K562 (cell line): ENCODE measurements at regions not wholly inside any gene's neighbourhood (a gene's known extent, or its start where the extent isn't known, plus 50 kb on each side); places are given as distances from the start of the nearest gene placed in this dataset.

Experiments used
- ATAC-seq: fragments of 200-7000 bp; cut with Tn5 transposase; 3 replicates; pipeline ENCODE4 v1.9.1; 2020; ENCODE audit warnings: moderate library complexity
- BruUV-seq: library from RNA; stranded (reverse); fragments of 400-500 nt; replicated peaks from 2 replicates; lab custom pipeline; 2021; lab: Mats Ljungman, UMichigan
- CTCF ChIA-PET: fragments of 300-600 bp; formaldehyde crosslinking; extraction: SDS; loops from one replicate; lab custom pipeline; 2021; ENCODE audit warnings: low intra/inter-chr PET ratio; lab: Yijun Ruan, JAX
- POLR2A ChIA-PET: fragments of 300-600, 350-650 bp; sonication (Branson Sonifier 250); formaldehyde crosslinking; extraction: SDS; loops from one replicate; lab custom pipeline; 2021; ENCODE audit warnings: antibody characterized with exemption, inconsistent platforms; lab: Yijun Ruan, JAX
- DNase-seq, 4 experiments: peaks; one replicate each; pipeline versions ENCODE4 v3.0.0 to v3.0.0-alpha.2; 2011 to 2018; ENCODE audit warnings: low spot score in 3 of 4, mixed read lengths in 3 of 4; ENCODE audit errors: extremely low read depth in 1 of 4
- FAIRE-seq: peaks from 2 replicates; lab custom pipeline; 2011; peaks lifted over from hg19 to GRCh38; lab: Jason Lieb, UNC
- H2AFZ ChIP-seq: 2 replicates; pipeline ENCODE4 v1.6.0; 2011; ENCODE audit warnings: low read depth, low read length, control low read depth, inconsistent platforms
- H3K27ac ChIP-seq: fragments of 200-600 bp; 3 replicates; pipeline ENCODE4 v1.8.0; 2011; ENCODE audit warnings: low read depth, mild to moderate bottlenecking, control low read depth, inconsistent platforms, low read length, moderate library complexity, mixed read lengths; ENCODE audit errors: extremely low read depth
- H3K27me3 ChIP-seq, 2 experiments: fragments of 300-600 bp in 1 of 2; 2 replicates in 1 of 2; 3 replicates in 1 of 2; pipeline versions ENCODE4 v1.6.0 to v1.8.0; 2011; ENCODE audit warnings: inconsistent platforms in 2 of 2, low read length in 2 of 2, mild to moderate bottlenecking in 1 of 2, mixed read lengths in 1 of 2, moderate library complexity in 1 of 2; ENCODE audit not compliant: control insufficient read depth in 2 of 2, insufficient read depth in 2 of 2
- H3K36me3 ChIP-seq: fragments of 300-600 bp; 3 replicates; pipeline ENCODE4 v1.8.0; 2011; ENCODE audit warnings: mild to moderate bottlenecking, low read length, inconsistent platforms; ENCODE audit not compliant: control insufficient read depth, insufficient read depth
- H3K4me1 ChIP-seq, 2 experiments: fragments of 200-600 bp in 1 of 2; replicated peaks in 1 of 2; 2 replicates in 1 of 2; 3 replicates in 1 of 2; pipeline versions ENCODE4 v1.5.1 to v1.8.0; 2011; ENCODE audit warnings: inconsistent platforms in 2 of 2, low read length in 2 of 2, mild to moderate bottlenecking in 1 of 2, mixed read lengths in 1 of 2, moderate library complexity in 1 of 2; ENCODE audit not compliant: control insufficient read depth in 2 of 2, insufficient read depth in 2 of 2
- H3K4me2 ChIP-seq: 2 replicates; pipeline ENCODE4 v1.6.1; 2011; ENCODE audit warnings: low read length, control low read depth, inconsistent platforms, mixed read lengths; ENCODE audit not compliant: insufficient read depth
- H3K4me3 ChIP-seq: fragments of 200-600 bp; sonication (generic), shearing (Covaris generic); 2 replicates; pipeline ENCODE4 v1.5.1; 2016; ENCODE audit warnings: control low read depth, inconsistent platforms
- H3K79me2 ChIP-seq: fragments of 200-600 bp; 3 replicates; pipeline ENCODE4 v1.8.0; 2011; ENCODE audit warnings: low read length, inconsistent platforms; ENCODE audit not compliant: control insufficient read depth, insufficient read depth
- H3K9ac ChIP-seq, 2 experiments: 2 replicates each; pipeline versions ENCODE4 v1.6.0 to v1.6.1; 2011; ENCODE audit warnings: low read depth in 2 of 2, low read length in 2 of 2, control low read depth in 1 of 2, inconsistent platforms in 1 of 2, mild to moderate bottlenecking in 1 of 2, mixed read lengths in 1 of 2; ENCODE audit not compliant: insufficient read depth in 1 of 2
- H3K9me1 ChIP-seq: one replicate; pipeline ENCODE4 v1.6.0; 2011; ENCODE audit warnings: inconsistent platforms, mild to moderate bottlenecking, low read length, moderate library complexity; ENCODE audit not compliant: control insufficient read depth, insufficient read depth
- H3K9me3 ChIP-seq: replicated peaks from 2 replicates; pipeline ENCODE4 v1.5.1; 2011; ENCODE audit warnings: low read depth, low read length, inconsistent platforms; ENCODE audit not compliant: control insufficient read depth, insufficient read depth
- H4K20me1 ChIP-seq: replicated peaks from 2 replicates; pipeline ENCODE4 v1.6.1; 2011; ENCODE audit warnings: low read length, inconsistent platforms, mixed read lengths; ENCODE audit not compliant: control insufficient read depth, insufficient read depth
- BACH1 ChIP-seq: fragments of 200-800 bp; sonication (Bioruptor generic); IDR thresholded peaks from 2 replicates; pipeline ENCODE4 v1.6.1; 2016; ENCODE audit warnings: missing genetic modification characterization, missing compliant biosample characterization
- CXXC5 ChIP-seq: fragments of 250-450 bp; sonication (Bioruptor Pico); IDR thresholded peaks from 2 replicates; pipeline ENCODE4 v1.8.0; 2022; ENCODE audit warnings: inconsistent platforms, mild to moderate bottlenecking, moderate library complexity
- E4F1 ChIP-seq: fragments of 250-450 bp; sonication (Bioruptor Pico); IDR thresholded peaks from 2 replicates; pipeline ENCODE4 v1.5.0; 2021; ENCODE audit warnings: mild to moderate bottlenecking, borderline replicate concordance
- GATAD2A ChIP-seq: fragments of 450-650 bp; IDR thresholded peaks from 2 replicates; pipeline ENCODE4 v1.6.1; 2017
- GTF2E2 ChIP-seq: fragments of 200-800 bp; sonication (Bioruptor generic); IDR thresholded peaks from 2 replicates; pipeline ENCODE4 v1.6.1; 2016; ENCODE audit warnings: missing genetic modification characterization, missing compliant biosample characterization
- HDAC6 ChIP-seq: IDR thresholded peaks from 2 replicates; pipeline ENCODE4 v1.6.1; 2012; ENCODE audit warnings: low read depth, mild to moderate bottlenecking, control low read depth, inconsistent platforms, low read length, moderate library complexity
- HSF4 ChIP-seq: fragments of 250-450 bp; sonication (Bioruptor Pico); IDR thresholded peaks from 2 replicates; pipeline ENCODE4 v2.1.2; 2022; ENCODE audit warnings: mild to moderate bottlenecking, moderate library complexity, borderline replicate concordance
- LCOR ChIP-seq: sonication (generic); formaldehyde crosslinking; IDR thresholded peaks from 2 replicates; pipeline ENCODE4 v1.8.0; 2022; ENCODE audit warnings: mild to moderate bottlenecking, missing genetic modification reagents
- NUFIP1 ChIP-seq: fragments of 450-650 bp; IDR thresholded peaks from 2 replicates; pipeline ENCODE4 v1.6.1; 2018; ENCODE audit not compliant: partially characterized antibody
- PCBP1 ChIP-seq: fragments of 200-400 bp; formaldehyde crosslinking; IDR thresholded peaks from 2 replicates; pipeline ENCODE4 v1.6.1; 2018; ENCODE audit warnings: mild to moderate bottlenecking, low read depth, low read length; ENCODE audit not compliant: poor library complexity, severe bottlenecking
- POLR2A ChIP-seq: fragments of 450-650 bp; conservative IDR thresholded peaks from 2 replicates; pipeline ENCODE4 v1.6.1; 2016
- SAP30 ChIP-seq: fragments of 200-600 bp; sonication (generic); IDR thresholded peaks from 2 replicates; pipeline ENCODE4 v1.6.1; 2012; ENCODE audit warnings: borderline replicate concordance, low read depth, mild to moderate bottlenecking, moderate library complexity, low read length, control low read depth, inconsistent platforms; ENCODE audit not compliant: insufficient read depth, poor library complexity, severe bottlenecking
- SNIP1 ChIP-seq: fragments of 450-650 bp; IDR thresholded peaks from 2 replicates; pipeline ENCODE4 v1.7.1; 2017; ENCODE audit warnings: low read depth, mild to moderate bottlenecking
- THRAP3 ChIP-seq: fragments of 450-650 bp; IDR thresholded peaks from 2 replicates; pipeline ENCODE4 v1.6.1; 2016; ENCODE audit warnings: mild to moderate bottlenecking, inconsistent platforms, borderline replicate concordance
- ZNF717 ChIP-seq: fragments of 250-450 bp; sonication (Bioruptor Pico); IDR thresholded peaks from 2 replicates; pipeline ENCODE4 v1.5.0; 2021
- WGBS: fragments of 100-300 bp; shearing (Covaris generic); methylation state at CpG from one replicate; pipeline ENCODE4 v1.1.6; 2016; ENCODE audit warnings: low coverage, mixed read lengths; ENCODE audit not compliant: insufficient coverage; ENCODE audit errors: missing lambda C conversion rate; 5-methylcytosine and 5-hydroxymethylcytosine counted together
- in situ Hi-C: fragments of 300-500 bp; cut with MboI; formaldehyde crosslinking; loops from 4 replicates; pipeline ENCODE4 v1.15.0; 2018; ENCODE audit warnings: inconsistent platforms, mixed read lengths
- intact Hi-C: fragments of 100-400 bp; cut with micrococcal nuclease; formaldehyde crosslinking; loops from 2 replicates; pipeline ENCODE4 v1.14.2; 2022
- TF ChIP-seq, protein P1 (sequence below): fragments of 200-800 bp; sonication (Bioruptor generic); IDR thresholded peaks from 2 replicates; pipeline ENCODE4 v1.6.1; 2016; ENCODE audit warnings: missing genetic modification characterization, missing compliant biosample characterization
- TF ChIP-seq, protein P2 (sequence below): fragments of 450-650 bp; IDR thresholded peaks from 2 replicates; pipeline ENCODE4 v1.6.1; 2016

DNA sequence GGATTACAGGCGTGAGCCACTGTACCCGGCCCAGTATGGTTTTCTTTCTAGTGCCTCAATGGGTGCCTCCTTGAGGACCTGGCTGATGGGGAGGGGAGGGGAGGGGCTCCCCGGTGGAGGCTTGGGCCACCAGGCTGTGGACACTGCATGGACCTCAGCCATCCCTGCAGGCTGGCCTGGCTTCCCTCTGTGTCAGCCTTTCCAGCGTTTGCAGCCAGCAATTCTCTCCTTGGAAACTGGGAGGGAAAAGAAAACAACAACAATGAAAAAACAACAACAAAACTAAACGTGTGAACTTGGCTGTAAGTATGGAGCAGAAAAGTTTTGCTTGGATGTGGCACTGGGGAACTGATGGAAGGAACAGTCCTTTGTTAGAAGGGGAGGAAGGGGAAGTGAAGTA, 159.3 kb downstream of the GLI2 start:
- H3K4me2 ChIP-seq = no peak overlapping the region
- no peaks in the 10 kb centered on the region for H3K36me3 ChIP-seq
- intact Hi-C loops (no loop called here), in situ Hi-C loops (no loop called here)
- H4K20me1 ChIP-seq = peaks cover 9% of the 10 kb centered on the region; the same call in 1 of the 2 replicates
- BruUV-seq = no TSS peak
- FAIRE-seq = no peak
- ATAC-seq = no peak
- no peak for DNase-seq
- H3K4me3 ChIP-seq = no peak overlapping the region
- ChIA-PET POLR2A (interaction anchor here (2.0 kb wide), 1 partner anchor 18 kb away, joined by 4 read pairs; no protein-coding TSS in a partner anchor), CTCF (no interaction called here)
- H3K9ac ChIP-seq = no peak overlapping the region
- no peaks in the 10 kb centered on the region; a peak in 1 of 5 replicates for H3K4me1 ChIP-seq
- no peak overlapping the region for H2AFZ ChIP-seq
- H3K79me2 ChIP-seq = no peaks in the 10 kb centered on the region
- peaks cover 18 to 44% of the 10 kb centered on the region in 2 experiments for H3K27me3 ChIP-seq
- H3K9me1 ChIP-seq = no peaks in the 10 kb centered on the region
- no peak overlapping the region for H3K27ac ChIP-seq
- no peaks in the 10 kb centered on the region for H3K9me3 ChIP-seq
- WGBS = 3% methylated on average over 5 of the region's 5 CpGs
- TF ChIP-seq NUFIP1 = no peak
- no peak for TF ChIP-seq HDAC6
- TF ChIP-seq SAP30 = no peak
- TF ChIP-seq CXXC5 (CRISPR knock-in tag) = no peak
- TF ChIP-seq GATAD2A = no peak
- no peak for TF ChIP-seq E4F1 (CRISPR knock-in tag)
- no peak for TF ChIP-seq ZNF717 (CRISPR knock-in tag)
- TF ChIP-seq THRAP3 = no peak
- TF ChIP-seq SNIP1 = no peak
- TF ChIP-seq BACH1 (tag) = no peak
- no peak for TF ChIP-seq LCOR (CRISPR knock-in tag)
- TF ChIP-seq, protein P1, sequence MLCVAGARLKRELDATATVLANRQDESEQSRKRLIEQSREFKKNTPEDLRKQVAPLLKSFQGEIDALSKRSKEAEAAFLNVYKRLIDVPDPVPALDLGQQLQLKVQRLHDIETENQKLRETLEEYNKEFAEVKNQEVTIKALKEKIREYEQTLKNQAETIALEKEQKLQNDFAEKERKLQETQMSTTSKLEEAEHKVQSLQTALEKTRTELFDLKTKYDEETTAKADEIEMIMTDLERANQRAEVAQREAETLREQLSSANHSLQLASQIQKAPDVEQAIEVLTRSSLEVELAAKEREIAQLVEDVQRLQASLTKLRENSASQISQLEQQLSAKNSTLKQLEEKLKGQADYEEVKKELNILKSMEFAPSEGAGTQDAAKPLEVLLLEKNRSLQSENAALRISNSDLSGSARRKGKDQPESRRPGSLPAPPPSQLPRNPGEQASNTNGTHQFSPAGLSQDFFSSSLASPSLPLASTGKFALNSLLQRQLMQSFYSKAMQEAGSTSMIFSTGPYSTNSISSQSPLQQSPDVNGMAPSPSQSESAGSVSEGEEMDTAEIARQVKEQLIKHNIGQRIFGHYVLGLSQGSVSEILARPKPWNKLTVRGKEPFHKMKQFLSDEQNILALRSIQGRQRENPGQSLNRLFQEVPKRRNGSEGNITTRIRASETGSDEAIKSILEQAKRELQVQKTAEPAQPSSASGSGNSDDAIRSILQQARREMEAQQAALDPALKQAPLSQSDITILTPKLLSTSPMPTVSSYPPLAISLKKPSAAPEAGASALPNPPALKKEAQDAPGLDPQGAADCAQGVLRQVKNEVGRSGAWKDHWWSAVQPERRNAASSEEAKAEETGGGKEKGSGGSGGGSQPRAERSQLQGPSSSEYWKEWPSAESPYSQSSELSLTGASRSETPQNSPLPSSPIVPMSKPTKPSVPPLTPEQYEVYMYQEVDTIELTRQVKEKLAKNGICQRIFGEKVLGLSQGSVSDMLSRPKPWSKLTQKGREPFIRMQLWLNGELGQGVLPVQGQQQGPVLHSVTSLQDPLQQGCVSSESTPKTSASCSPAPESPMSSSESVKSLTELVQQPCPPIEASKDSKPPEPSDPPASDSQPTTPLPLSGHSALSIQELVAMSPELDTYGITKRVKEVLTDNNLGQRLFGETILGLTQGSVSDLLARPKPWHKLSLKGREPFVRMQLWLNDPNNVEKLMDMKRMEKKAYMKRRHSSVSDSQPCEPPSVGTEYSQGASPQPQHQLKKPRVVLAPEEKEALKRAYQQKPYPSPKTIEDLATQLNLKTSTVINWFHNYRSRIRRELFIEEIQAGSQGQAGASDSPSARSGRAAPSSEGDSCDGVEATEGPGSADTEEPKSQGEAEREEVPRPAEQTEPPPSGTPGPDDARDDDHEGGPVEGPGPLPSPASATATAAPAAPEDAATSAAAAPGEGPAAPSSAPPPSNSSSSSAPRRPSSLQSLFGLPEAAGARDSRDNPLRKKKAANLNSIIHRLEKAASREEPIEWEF (CRISPR knock-in tag) = no peak
- TF ChIP-seq POLR2A = no peak
- no peak for TF ChIP-seq GTF2E2 (tag)
- no peak for TF ChIP-seq HSF4 (CRISPR knock-in tag)
- TF ChIP-seq, protein P2, sequence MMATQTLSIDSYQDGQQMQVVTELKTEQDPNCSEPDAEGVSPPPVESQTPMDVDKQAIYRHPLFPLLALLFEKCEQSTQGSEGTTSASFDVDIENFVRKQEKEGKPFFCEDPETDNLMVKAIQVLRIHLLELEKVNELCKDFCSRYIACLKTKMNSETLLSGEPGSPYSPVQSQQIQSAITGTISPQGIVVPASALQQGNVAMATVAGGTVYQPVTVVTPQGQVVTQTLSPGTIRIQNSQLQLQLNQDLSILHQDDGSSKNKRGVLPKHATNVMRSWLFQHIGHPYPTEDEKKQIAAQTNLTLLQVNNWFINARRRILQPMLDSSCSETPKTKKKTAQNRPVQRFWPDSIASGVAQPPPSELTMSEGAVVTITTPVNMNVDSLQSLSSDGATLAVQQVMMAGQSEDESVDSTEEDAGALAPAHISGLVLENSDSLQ = no peak
- TF ChIP-seq PCBP1 = no peak
